Type B pancreatic cell (in vitro differentiated cells): ENCODE measurements at regions not wholly inside any gene's neighbourhood (a gene's known extent, or its start where the extent isn't known, plus 50 kb on each side); places are given as distances from the start of the nearest gene placed in this dataset.
"Not testable (repeated sequence)": the region's sequence is repeated elsewhere in the genome, so short reads cannot be mapped to it uniquely, and the experiment has no call there.

Source experiments
- DNase-seq: peaks from one replicate; pipeline ENCODE4 v3.0.0; 2021; ENCODE audit warnings: mixed read lengths; ENCODE audit not compliant: unreplicated experiment; ENCODE audit errors: extremely low spot score
- H3K27ac Mint-ChIP-seq: 2 replicates; pipeline ENCODE4 v1.8.0; 2021; ENCODE audit warnings: mild to moderate bottlenecking, mixed read lengths
- H3K27me3 Mint-ChIP-seq: 2 replicates; pipeline ENCODE4 v1.8.0; 2021; ENCODE audit warnings: mixed read lengths
- H3K36me3 Mint-ChIP-seq: 2 replicates; pipeline ENCODE4 v1.8.0; 2021; ENCODE audit warnings: mixed read lengths
- H3K4me1 Mint-ChIP-seq: one replicate; pipeline ENCODE4 v1.8.0; 2021; ENCODE audit warnings: mixed read lengths; ENCODE audit not compliant: unreplicated experiment
- H3K4me3 Mint-ChIP-seq: 2 replicates; pipeline ENCODE4 v1.8.0; 2021; ENCODE audit warnings: mild to moderate bottlenecking, mixed read lengths
- H3K9me3 Mint-ChIP-seq: 2 replicates; pipeline ENCODE4 v1.8.0; 2021; ENCODE audit warnings: mixed read lengths
- CTCF ChIP-seq: fragments of 200-600 bp; sonication (generic); conservative IDR thresholded peaks from 2 replicates; pipeline ENCODE4 v1.5.0; 2021; ENCODE audit warnings: antibody characterized with exemption, mild to moderate bottlenecking

DNA sequence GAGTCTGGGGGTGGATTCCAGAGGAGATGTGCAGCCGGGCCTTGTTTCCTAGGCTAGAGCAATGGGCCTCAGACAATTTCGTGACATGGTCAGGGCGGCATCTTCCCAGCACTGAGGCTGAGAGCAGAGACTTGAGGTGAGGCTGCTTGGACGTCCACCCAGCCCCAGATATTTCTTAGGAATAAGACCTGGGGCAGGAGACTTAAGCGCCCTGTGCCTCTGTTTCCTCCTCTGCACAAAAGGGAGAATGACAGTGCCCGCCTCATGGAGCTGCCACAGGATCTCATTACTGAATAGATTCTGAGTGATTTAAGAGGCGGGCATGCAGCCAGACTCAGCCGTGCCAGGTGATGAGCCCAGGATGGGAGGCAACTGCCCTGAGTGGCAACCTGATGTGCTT lies 297.9 kb upstream of the SFSWAP start:
- Mint-ChIP-seq H3K27me3 (peaks cover 37% of the 10 kb centered on the region), H3K9me3 (no peaks in the 10 kb centered on the region), H3K36me3 (no peaks in the 10 kb centered on the region), H3K4me3 (no peak overlapping the region), H3K27ac (no peak overlapping the region), H3K4me1 (no peaks in the 10 kb centered on the region)
- DNase-seq = no peak
- no peak for TF ChIP-seq CTCF

DNA sequence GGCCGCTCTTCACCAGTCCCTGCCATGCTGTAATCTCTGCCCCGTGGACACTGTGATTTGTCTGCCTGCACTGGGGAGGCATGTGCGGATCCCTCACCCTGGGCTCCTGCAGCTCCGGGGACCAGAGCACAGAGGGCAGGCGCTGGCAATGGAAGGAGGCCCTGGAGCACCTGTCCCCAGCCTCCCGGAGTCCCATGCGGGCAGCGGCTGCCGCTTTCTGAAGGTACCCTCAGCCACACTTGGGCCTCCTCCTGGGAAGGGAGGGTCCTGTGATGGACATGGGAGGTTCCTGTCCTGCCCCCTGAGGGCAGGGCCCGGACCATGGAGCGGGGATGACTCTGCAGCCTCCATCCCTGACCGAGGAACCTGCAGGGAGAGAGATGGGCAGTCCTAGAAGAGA lies 297.4 kb upstream of the SFSWAP start:
- Mint-ChIP-seq H3K27ac (no peak overlapping the region), H3K4me1 (no peaks in the 10 kb centered on the region), H3K9me3 (peaks cover 4% of the 10 kb centered on the region), H3K36me3 (no peaks in the 10 kb centered on the region), H3K4me3 (no peak overlapping the region), H3K27me3 (peaks cover 40% of the 10 kb centered on the region)
- no peak for DNase-seq
- TF ChIP-seq CTCF = no peak

- H3K27ac Mint-ChIP-seq, H3K9me3 Mint-ChIP-seq, H3K4me1 Mint-ChIP-seq, DNase-seq, H3K4me3 Mint-ChIP-seq, H3K36me3 Mint-ChIP-seq: not testable (repeated sequence)
- peaks cover 41% of the 10 kb centered on the region for H3K27me3 Mint-ChIP-seq
These were observed 296.6 kb upstream of the SFSWAP start for GRCh38 chr12:131414155-131414922.

DNA sequence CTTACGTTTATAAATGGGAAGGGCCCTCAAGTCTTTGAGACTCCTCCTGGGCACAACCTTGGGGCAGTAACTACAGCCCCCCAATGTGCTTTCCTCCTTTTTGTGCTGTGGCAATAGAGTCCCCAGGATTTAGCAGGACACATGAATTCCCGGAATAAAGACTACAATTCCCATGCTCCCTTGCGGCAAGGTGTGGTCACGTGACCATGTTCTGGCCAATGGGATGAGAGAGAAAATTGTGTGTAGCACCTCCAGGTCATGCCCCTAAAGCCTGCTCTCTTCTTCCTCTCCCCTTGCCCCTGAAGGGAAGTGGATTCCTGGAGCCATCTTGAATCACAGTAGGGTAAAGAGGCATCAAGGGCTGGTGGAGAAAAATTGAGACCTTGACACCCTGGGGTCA lies 295.1 kb upstream of the SFSWAP start:
- no peaks in the 10 kb centered on the region for H3K4me1 Mint-ChIP-seq
- no peak overlapping the region for H3K4me3 Mint-ChIP-seq
- H3K36me3 Mint-ChIP-seq = no peaks in the 10 kb centered on the region
- no peak overlapping the region for H3K27ac Mint-ChIP-seq
- H3K27me3 Mint-ChIP-seq = peaks cover 32% of the 10 kb centered on the region
- DNase-seq = no peak
- peaks cover 6% of the 10 kb centered on the region for H3K9me3 Mint-ChIP-seq
- no peak for TF ChIP-seq CTCF

- Mint-ChIP-seq H3K27me3 (peaks cover 19% of the 10 kb centered on the region), H3K36me3 (no peaks in the 10 kb centered on the region), H3K4me3 (no peak overlapping the region), H3K27ac (no peak overlapping the region), H3K4me1 (no peaks in the 10 kb centered on the region), H3K9me3 (peaks cover 6% of the 10 kb centered on the region)
- DNase-seq = no peak
- no peak for TF ChIP-seq CTCF
These were observed 292.8 kb upstream of the SFSWAP start for GRCh38 chr12:131418121-131418520.

DNA sequence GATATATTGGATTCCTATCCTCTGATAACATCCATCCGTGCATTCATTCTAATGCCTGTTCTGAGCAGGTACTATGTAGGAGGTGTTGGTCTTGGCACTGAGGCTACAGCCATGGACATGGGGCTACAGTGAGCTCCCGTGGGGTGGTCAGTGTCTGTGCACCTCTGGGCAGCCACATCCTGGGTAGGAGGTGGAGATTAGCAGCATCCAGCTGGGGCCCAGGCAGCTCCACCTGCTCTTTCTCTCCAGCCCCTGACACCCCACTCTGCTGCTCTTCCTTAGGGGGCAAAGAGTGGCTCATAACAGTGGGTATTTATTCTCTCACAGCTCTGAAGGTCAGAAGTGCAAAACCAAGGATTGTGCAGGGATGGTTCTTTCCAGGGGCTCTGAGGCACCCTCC lies 292.0 kb upstream of the SFSWAP start:
- TF ChIP-seq CTCF = no peak
- H3K27ac Mint-ChIP-seq = no peak overlapping the region
- no peaks in the 10 kb centered on the region for H3K4me1 Mint-ChIP-seq
- no peak overlapping the region for H3K4me3 Mint-ChIP-seq
- H3K36me3 Mint-ChIP-seq = no peaks in the 10 kb centered on the region
- no peak for DNase-seq
- H3K9me3 Mint-ChIP-seq = peaks cover 6% of the 10 kb centered on the region
- peaks cover 22% of the 10 kb centered on the region for H3K27me3 Mint-ChIP-seq
